Hematopoietic multipotent progenitor cell treated with erythropoietin and hydrocortisone succinate and interleukin-3 and kit ligand, for 6 days (in vitro differentiated cells): ENCODE measurements at regions not wholly inside any gene's neighbourhood (a gene's known extent, or its start where the extent isn't known, plus 50 kb on each side); places are given as distances from the start of the nearest gene placed in this dataset.
A peak's percentile ranks its signal among the peaks of the same experiment; 100 is the strongest.
"Not testable (repeated sequence)": the region's sequence is repeated elsewhere in the genome, so short reads cannot be mapped to it uniquely, and the experiment has no call there.

ENCODE experiments used
- DNase-seq: peaks from one replicate; pipeline ENCODE4 v3.0.0-alpha.2; 2015

- no peak for DNase-seq
Measured at GRCh38 chr10:61040399-61041016, 96.5 kb upstream of the RHOBTB1 start.

GRCh38 chr10:61039868-61040267 is 95.9 kb upstream of the RHOBTB1 start:
- no peak for DNase-seq

GRCh38 chr10:61037261-61037830 is 93.4 kb upstream of the RHOBTB1 start:
- DNase-seq = not testable (repeated sequence)

- not testable (repeated sequence) for DNase-seq
Measured at GRCh38 chr10:61036148-61036547, 92.2 kb upstream of the RHOBTB1 start.

- DNase-seq = no peak
Measured at GRCh38 chr10:61031341-61031740, 87.4 kb upstream of the RHOBTB1 start.

GRCh38 chr10:61029411-61029810 is 85.4 kb upstream of the RHOBTB1 start:
- DNase-seq = no peak

- no peak for DNase-seq
Measured at GRCh38 chr10:61028861-61029361, 84.9 kb upstream of the RHOBTB1 start.

- peak; percentile 42 for DNase-seq
Measured at GRCh38 chr10:61024856-61025201, 80.8 kb upstream of the RHOBTB1 start.

GRCh38 chr10:61024151-61024855 is 80.3 kb upstream of the RHOBTB1 start:
- DNase-seq = no peak

- no peak for DNase-seq
Measured at GRCh38 chr10:61023053-61023452, 79.1 kb upstream of the RHOBTB1 start.

GRCh38 chr10:61021926-61022325 is 77.9 kb upstream of the RHOBTB1 start:
- no peak for DNase-seq

GRCh38 chr10:61020420-61021158 is 76.6 kb upstream of the RHOBTB1 start:
- no peak for DNase-seq

- DNase-seq = no peak
Measured at GRCh38 chr10:61018146-61018545, 74.2 kb upstream of the RHOBTB1 start.

- DNase-seq = no peak
Measured at GRCh38 chr10:61016630-61017029, 72.6 kb upstream of the RHOBTB1 start.

- no peak for DNase-seq
Measured at GRCh38 chr10:61016007-61016406, 72.0 kb upstream of the RHOBTB1 start.

- DNase-seq = no peak
Measured at GRCh38 chr10:61010863-61011262, 66.9 kb upstream of the RHOBTB1 start.

- DNase-seq = not testable (repeated sequence)
Measured at GRCh38 chr10:61003069-61003468, 59.1 kb upstream of the RHOBTB1 start.

GRCh38 chr10:61001731-61002122 is 57.7 kb upstream of the RHOBTB1 start:
- no peak for DNase-seq

GRCh38 chr10:61000769-61001730 is 57.1 kb upstream of the RHOBTB1 start:
- peak; percentile 15 for DNase-seq

- no peak for DNase-seq
Measured at GRCh38 chr10:60998932-60999331, 54.9 kb upstream of the RHOBTB1 start.

- no peak for DNase-seq
Measured at GRCh38 chr10:60994128-60994527, 50.1 kb upstream of the RHOBTB1 start.
